ENCODE measurements at regions not wholly inside any gene's neighbourhood (a gene's known extent, or its start where the extent isn't known, plus 50 kb on each side); places are given as distances from the start of the nearest gene placed in this dataset.

DNA sequence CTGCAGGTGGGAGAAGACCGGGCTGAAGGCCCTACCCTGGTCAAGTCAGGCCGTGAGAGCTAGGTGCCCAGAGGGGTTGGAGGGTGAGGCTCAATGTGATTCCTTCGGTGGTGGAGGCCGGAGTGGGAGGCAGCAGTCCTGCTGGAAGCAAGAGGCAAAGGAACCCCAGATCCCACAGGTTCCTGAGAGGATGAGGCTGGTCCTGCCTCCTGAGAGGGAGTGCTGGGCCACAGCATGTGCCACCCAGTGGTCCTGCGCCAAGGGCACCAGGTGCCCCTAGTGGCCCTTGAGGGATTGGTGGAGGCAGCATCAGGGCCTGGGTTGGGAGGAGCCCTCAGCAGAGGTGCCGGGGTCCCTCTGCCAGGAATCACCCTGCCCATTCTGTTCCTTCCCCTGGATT lies 59.1 kb downstream of the BARX1 start:
- intact Hi-C loops (cut with DNase I) = no loop called here
- H3K27ac ChIP-seq = no peak overlapping the region
- TF ChIP-seq, protein P1, sequence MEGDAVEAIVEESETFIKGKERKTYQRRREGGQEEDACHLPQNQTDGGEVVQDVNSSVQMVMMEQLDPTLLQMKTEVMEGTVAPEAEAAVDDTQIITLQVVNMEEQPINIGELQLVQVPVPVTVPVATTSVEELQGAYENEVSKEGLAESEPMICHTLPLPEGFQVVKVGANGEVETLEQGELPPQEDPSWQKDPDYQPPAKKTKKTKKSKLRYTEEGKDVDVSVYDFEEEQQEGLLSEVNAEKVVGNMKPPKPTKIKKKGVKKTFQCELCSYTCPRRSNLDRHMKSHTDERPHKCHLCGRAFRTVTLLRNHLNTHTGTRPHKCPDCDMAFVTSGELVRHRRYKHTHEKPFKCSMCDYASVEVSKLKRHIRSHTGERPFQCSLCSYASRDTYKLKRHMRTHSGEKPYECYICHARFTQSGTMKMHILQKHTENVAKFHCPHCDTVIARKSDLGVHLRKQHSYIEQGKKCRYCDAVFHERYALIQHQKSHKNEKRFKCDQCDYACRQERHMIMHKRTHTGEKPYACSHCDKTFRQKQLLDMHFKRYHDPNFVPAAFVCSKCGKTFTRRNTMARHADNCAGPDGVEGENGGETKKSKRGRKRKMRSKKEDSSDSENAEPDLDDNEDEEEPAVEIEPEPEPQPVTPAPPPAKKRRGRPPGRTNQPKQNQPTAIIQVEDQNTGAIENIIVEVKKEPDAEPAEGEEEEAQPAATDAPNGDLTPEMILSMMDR (IDR thresholded peaks at IDR 0.05) = no peak
- no peaks in the 10 kb centered on the region for H3K4me1 ChIP-seq
- no peak overlapping the region for H3K4me3 ChIP-seq
- H3K27me3 ChIP-seq = peaks cover 0 to 17% (median 0%) of the 10 kb centered on the region in 7 donors
- H3K36me3 ChIP-seq = no peaks in the 10 kb centered on the region
- H3K9me3 ChIP-seq = peaks cover 0 to 17% (median 4%) of the 10 kb centered on the region in 11 donors
- DNase-seq (no peak), ATAC-seq (no peak)
- 90 to 92% methylated on average over 6 of the region's 6 CpGs for WGBS, 2 donors

DNA sequence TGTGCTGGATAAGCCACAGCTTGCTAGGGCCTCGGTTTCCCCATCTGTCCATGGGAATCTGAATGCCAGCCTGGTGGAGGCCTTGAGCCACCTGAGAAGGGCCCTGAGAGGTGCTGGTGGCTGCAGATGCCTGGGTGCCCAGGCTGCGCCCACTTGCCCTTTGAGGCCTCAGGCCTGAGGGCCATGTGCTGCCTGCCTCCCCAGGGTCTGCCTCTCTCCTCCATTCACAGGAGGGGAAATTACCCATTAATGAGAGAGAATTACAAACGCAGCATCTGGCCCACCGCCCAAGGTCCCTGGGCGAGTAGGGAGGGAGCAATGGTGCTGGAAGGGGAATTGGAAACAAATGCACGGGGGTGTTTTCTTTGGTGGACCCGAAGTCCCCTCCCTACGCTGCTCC lies 59.6 kb downstream of the BARX1 start:
- WGBS, 2 donors = 73 to 78% methylated on average over 8 of the region's 8 CpGs
- H3K9me3 ChIP-seq = peaks cover 0 to 17% (median 4%) of the 10 kb centered on the region in 11 donors
- H3K4me3 ChIP-seq = no peak overlapping the region
- peaks cover 0 to 17% (median 0%) of the 10 kb centered on the region in 7 donors for H3K27me3 ChIP-seq
- TF ChIP-seq, protein P1 (IDR thresholded peaks at IDR 0.05) = no peak
- no peaks in the 10 kb centered on the region for H3K36me3 ChIP-seq
- H3K4me1 ChIP-seq = no peaks in the 10 kb centered on the region
- H3K27ac ChIP-seq = no peak overlapping the region
- ATAC-seq (no peak), DNase-seq (no peak)
- intact Hi-C loops (cut with DNase I) = no loop called here

- H3K36me3 ChIP-seq = no peaks in the 10 kb centered on the region
- TF ChIP-seq, protein P1 (IDR thresholded peaks at IDR 0.05) = no peak
- no peak overlapping the region for H3K27ac ChIP-seq
- no peaks in the 10 kb centered on the region for H3K4me1 ChIP-seq
- peaks cover 0 to 11% (median 0%) of the 10 kb centered on the region in 7 donors for H3K27me3 ChIP-seq
- intact Hi-C loops (cut with DNase I) = no loop called here
- no peak for DNase-seq
- no peak overlapping the region for H3K4me3 ChIP-seq
- H3K9me3 ChIP-seq = peaks cover 0 to 17% (median 4%) of the 10 kb centered on the region in 11 donors
- ATAC-seq = no peak
- 75 to 84% methylated on average over 6 of the region's 6 CpGs for WGBS, 2 donors
Observed at GRCh38 chr9:93894691-93895079, 60.5 kb downstream of the BARX1 start.

DNA sequence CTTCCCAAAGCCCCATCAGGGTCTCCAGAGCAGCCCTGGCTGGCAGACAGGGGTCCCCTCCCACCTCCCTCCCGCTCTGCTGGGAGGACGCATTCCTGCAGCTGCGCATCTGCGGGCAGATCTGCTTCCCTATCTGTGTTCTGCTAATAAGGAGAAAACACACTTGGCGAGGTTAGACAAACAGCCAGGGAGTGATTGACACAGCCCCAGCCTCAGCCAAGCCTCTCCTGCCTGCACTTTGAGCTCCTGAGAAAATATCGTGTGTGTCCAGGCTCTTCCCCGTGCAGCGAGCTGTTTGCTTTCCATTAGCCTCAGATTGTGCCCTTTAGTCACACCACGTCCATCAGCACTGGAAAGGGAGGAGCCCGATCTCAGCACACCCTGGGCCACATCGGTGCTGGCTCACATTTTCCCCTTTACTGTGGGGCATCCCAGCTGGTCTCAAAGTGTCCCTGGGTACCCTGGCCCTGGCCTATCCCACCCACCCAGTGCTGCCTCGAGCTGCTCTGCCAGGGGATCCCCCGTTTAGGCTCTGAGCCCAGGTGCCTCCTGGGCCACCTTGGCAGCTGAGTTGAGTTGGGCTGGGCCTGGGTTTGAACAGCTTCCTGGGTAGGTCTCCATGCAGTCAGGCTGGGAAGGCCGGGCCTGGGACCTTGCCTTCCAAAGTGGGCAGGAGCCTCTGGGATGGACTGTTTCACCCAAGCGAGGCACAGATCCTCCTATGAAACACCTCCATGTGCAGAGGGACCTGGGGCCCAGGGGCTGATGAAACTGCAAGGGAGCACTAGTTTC lies 61.1 kb downstream of the BARX1 start:
- TF ChIP-seq, protein P1 (IDR thresholded peaks at IDR 0.05) = no peak
- Histone ChIP-seq H3K4me3 (no peak overlapping the region), H3K27me3 (peaks cover 0 to 11% (median 0%) of the 10 kb centered on the region in 7 donors), H3K27ac (no peak overlapping the region), H3K9me3 (peaks cover 0 to 17% (median 4%) of the 10 kb centered on the region in 11 donors), H3K4me1 (no peaks in the 10 kb centered on the region), H3K36me3 (no peaks in the 10 kb centered on the region)
- intact Hi-C loops (cut with DNase I) = no loop called here
- WGBS, 2 donors = 62 to 63% methylated on average over 15 of the region's 15 CpGs
- ATAC-seq = no peak
- no peak for DNase-seq
